Epithelial cell of esophagus (primary cell): ENCODE measurements at regions not wholly inside any gene's neighbourhood (a gene's known extent, or its start where the extent isn't known, plus 50 kb on each side); places are given as distances from the start of the nearest gene placed in this dataset.

Source experiments
- DNase-seq: peaks from one replicate; pipeline ENCODE4 v3.0.0; 2010; ENCODE audit warnings: low read depth
- H3K4me3 ChIP-seq: 2 replicates; pipeline ENCODE4 v1.5.1; 2011; ENCODE audit warnings: mild to moderate bottlenecking, low read length, control low read depth
- CTCF ChIP-seq: IDR thresholded peaks from 2 replicates; pipeline ENCODE4 v1.5.1; 2011; ENCODE audit warnings: low read depth, mild to moderate bottlenecking, low read length, control low read depth, inconsistent platforms; ENCODE audit not compliant: insufficient read depth; ENCODE audit errors: missing control alignments

- H3K4me3 ChIP-seq: no peak overlapping the region
- TF ChIP-seq CTCF: no peak
- DNase-seq: no peak
Measured at GRCh38 chr13:105974380-105974779, 561.1 kb downstream of the EFNB2 start.

GRCh38 chr13:105972811-105973590, 562.5 kb downstream of the EFNB2 start:
- TF ChIP-seq CTCF: no peak

GRCh38 chr13:105972306-105972721, 563.1 kb downstream of the EFNB2 start:
- TF ChIP-seq CTCF: no peak
- no peak for DNase-seq
- no peak overlapping the region for H3K4me3 ChIP-seq

More at GRCh38 chr13:105972811-105973590, 562.5 kb downstream of the EFNB2 start:
- peak; percentile 56 for DNase-seq
- H3K4me3 ChIP-seq: no peak overlapping the region

GRCh38 chr13:105971738-105972137, 563.7 kb downstream of the EFNB2 start:
- TF ChIP-seq CTCF: no peak
- DNase-seq: no peak

GRCh38 chr13:105971312-105971711, 564.1 kb downstream of the EFNB2 start:
- no peak for TF ChIP-seq CTCF
- no peak overlapping the region for H3K4me3 ChIP-seq
- DNase-seq: no peak

More at GRCh38 chr13:105971738-105972137, 563.7 kb downstream of the EFNB2 start:
- no peak overlapping the region for H3K4me3 ChIP-seq

GRCh38 chr13:105969761-105970160, 565.7 kb downstream of the EFNB2 start:
- DNase-seq: no peak
- no peak overlapping the region for H3K4me3 ChIP-seq
- TF ChIP-seq CTCF: no peak

- no peak for DNase-seq
- no peak overlapping the region for H3K4me3 ChIP-seq
- no peak for TF ChIP-seq CTCF
Measured at GRCh38 chr13:105965910-105966309, 569.6 kb downstream of the EFNB2 start.
